ENCODE measurements at regions not wholly inside any gene's neighbourhood (a gene's known extent, or its start where the extent isn't known, plus 50 kb on each side); places are given as distances from the start of the nearest gene placed in this dataset.

GRCh38 chr6:105492706-105493673 lies 90.1 kb upstream of the PREP start:
- H3K36me3 Mint-ChIP-seq (ENCODE audit: low read depth), result no peaks in the 10 kb centered on the region
- H3K9me3 Mint-ChIP-seq, result peaks cover 3% of the 10 kb centered on the region
- peak overlapping the region; percentile 38 for H3K27ac Mint-ChIP-seq
- peaks cover 20% of the 10 kb centered on the region for H3K4me1 Mint-ChIP-seq
- ChIA-PET POLR2A (interaction anchor here (0.6 kb wide), 2 partner anchors 14 to 727 kb away, joined by 4 to 6 read pairs; no protein-coding TSS in a partner anchor), CTCF (interaction anchor here (0.6 to 1.2 kb wide), 6 partner anchors 18 to 980 kb away, joined by 3 to 5 read pairs (median 3); no protein-coding TSS in a partner anchor)
- H3K27me3 Mint-ChIP-seq, result peaks cover 5% of the 10 kb centered on the region
- no peak overlapping the region for H3K4me3 Mint-ChIP-seq
- DNase-seq, result no peak

DNA sequence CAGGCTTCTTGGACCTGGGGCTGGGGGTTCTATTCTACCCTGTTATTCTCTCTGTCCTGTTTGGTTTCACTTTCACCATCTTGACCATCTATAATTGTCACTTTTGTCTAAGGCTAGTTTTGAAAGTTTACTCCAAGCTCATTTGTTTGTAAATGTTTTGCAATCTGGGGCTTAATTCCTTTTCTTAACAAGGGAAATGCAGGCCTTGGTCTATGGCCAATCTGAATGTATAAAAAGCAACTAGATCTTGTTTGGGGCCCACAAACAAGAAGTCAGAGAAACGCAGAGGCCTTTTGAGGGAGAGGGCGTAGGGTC lies 86.3 kb upstream of the PREP start:
- Mint-ChIP-seq H3K4me1 (peaks cover 44% of the 10 kb centered on the region), H3K27me3 (peaks cover 2% of the 10 kb centered on the region), H3K27ac (no peak overlapping the region), H3K4me3 (no peak overlapping the region), H3K9me3 (peaks cover 3% of the 10 kb centered on the region), H3K36me3 (ENCODE audit: low read depth) (peaks cover 2% of the 10 kb centered on the region)
- ChIA-PET CTCF (interaction anchor here (1.0 kb wide), 1 partner anchor 13 kb away, joined by 3 read pairs; no protein-coding TSS in a partner anchor), POLR2A (no interaction called here)
- DNase-seq, result no peak

DNA sequence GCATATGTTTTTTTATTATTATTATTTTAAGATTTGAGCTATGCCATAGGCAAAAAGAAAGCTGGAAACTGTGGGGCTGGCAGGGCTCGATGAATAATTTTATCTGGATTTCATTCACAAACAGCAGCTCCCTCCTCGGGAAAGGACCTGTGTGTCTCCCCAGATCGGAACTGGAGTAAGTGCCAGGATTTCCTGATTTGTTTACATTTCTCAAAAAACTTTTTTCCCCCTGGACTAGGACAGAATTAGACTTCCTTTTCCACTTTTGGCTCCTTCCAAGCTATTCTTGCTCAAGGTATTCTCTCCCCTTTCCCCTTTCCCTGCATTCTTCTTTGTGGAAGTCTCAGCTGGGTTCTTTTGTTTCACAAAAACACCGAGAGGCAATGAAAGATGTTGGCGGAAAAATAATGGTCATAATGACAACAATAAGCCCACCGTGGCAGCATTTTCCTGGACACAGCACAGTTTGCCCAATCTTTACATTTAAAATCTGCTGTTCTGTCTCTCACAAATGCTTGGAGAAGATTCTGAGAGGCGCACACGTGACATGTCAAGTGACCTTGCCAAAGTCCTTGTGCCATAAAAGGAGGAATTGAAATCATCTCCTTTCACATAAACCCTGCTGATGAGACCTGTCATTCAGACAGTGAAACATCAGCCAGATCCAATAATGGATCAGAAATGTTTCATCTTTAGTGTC lies 85.8 kb upstream of the PREP start:
- peaks cover 3% of the 10 kb centered on the region for H3K9me3 Mint-ChIP-seq
- H3K4me3 Mint-ChIP-seq, result no peak overlapping the region
- ChIA-PET CTCF (interaction anchor here (0.9 kb wide), 1 partner anchor 13 kb away, joined by 4 read pairs; no protein-coding TSS in a partner anchor), POLR2A (no interaction called here)
- no peak overlapping the region for H3K27ac Mint-ChIP-seq
- no peak for DNase-seq
- H3K27me3 Mint-ChIP-seq, result peaks cover 2% of the 10 kb centered on the region
- H3K36me3 Mint-ChIP-seq (ENCODE audit: low read depth), result peaks cover 2% of the 10 kb centered on the region
- peaks cover 43% of the 10 kb centered on the region for H3K4me1 Mint-ChIP-seq

DNA sequence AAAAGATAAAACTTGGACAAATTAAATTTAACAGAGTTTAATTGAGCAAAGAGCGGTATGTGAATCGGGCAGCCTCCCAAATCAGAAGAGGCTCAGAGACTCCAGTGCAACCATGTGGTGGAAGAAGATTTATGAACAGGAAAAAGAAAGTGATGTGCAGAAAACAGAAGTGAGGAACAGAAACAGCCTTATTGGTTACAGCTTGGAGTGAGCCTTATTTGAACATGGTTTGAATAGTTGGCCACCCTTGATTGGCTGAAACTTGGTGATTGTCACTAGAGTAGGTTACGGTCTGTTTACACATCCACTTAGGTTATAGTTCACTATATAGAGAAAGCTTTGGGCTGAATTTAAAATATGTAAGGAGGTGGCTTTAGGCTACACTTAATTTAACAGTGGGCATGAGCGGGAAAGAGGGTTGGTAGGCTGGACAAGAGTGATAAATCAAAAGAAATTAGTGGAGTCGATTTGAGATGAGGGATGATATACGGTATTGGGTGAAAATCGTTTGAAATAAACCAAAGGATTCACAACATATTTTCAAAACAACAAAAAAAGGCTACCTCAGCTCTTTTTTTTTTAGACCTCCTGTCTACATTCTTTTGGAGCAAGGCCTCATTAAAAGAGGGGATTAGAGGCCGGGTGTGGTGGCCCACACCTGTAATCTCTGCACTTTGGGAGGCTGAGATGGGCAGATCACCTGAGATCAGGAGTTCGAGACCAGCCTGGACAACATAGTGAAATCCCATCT lies 84.3 kb upstream of the PREP start:
- H3K4me1 Mint-ChIP-seq, result peaks cover 42% of the 10 kb centered on the region
- CTCF ChIA-PET, result interaction anchor here (0.7 to 1.1 kb wide), 3 partner anchors 9 to 736 kb away, joined by 3 read pairs; no protein-coding TSS in a partner anchor
- H3K4me3 Mint-ChIP-seq, result no peak overlapping the region
- peaks cover 3% of the 10 kb centered on the region for H3K9me3 Mint-ChIP-seq
- DNase-seq, result no peak
- POLR2A ChIA-PET, result no interaction called here
- H3K27me3 Mint-ChIP-seq, result peaks cover 2% of the 10 kb centered on the region
- no peak overlapping the region for H3K27ac Mint-ChIP-seq
- H3K36me3 Mint-ChIP-seq (ENCODE audit: low read depth), result peaks cover 2% of the 10 kb centered on the region

DNA sequence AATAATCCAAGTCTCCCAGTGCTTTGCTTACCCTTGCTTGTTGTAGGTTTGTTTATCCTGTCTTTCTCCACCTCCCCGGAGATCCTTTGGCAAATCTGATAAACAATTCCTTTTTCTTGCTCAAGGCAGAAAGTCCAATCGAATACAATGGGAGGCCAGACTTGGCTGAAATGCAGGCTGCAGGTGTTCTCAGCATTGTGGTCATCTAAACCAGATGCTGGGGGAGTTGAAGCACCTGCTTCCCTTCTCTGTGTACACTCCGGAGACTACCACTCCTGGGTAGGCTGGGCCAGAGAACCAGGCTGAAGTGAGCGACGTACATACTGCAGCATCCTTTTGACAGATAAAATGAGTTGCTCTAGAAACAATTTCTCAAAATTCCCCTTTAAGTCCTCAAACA lies 82.6 kb upstream of the PREP start:
- no peak for DNase-seq
- Mint-ChIP-seq H3K27ac (no peak overlapping the region), H3K4me3 (no peak overlapping the region), H3K27me3 (peaks cover 2% of the 10 kb centered on the region), H3K4me1 (peaks cover 43% of the 10 kb centered on the region), H3K36me3 (ENCODE audit: low read depth) (peaks cover 2% of the 10 kb centered on the region), H3K9me3 (peaks cover under 1% of the 10 kb centered on the region)
- ChIA-PET CTCF (interaction anchor here (0.6 to 1.6 kb wide), 4 partner anchors 12 to 598 kb away, joined by 3 to 5 read pairs (median 4); no protein-coding TSS in a partner anchor), POLR2A (no interaction called here)

GRCh38 chr6:105484238-105485161 lies 81.6 kb upstream of the PREP start:
- Mint-ChIP-seq H3K4me3 (no peak overlapping the region), H3K27ac (peak overlapping the region; percentile 54), H3K4me1 (peaks cover 41% of the 10 kb centered on the region), H3K36me3 (ENCODE audit: low read depth) (peaks cover 2% of the 10 kb centered on the region), H3K27me3 (peaks cover 2% of the 10 kb centered on the region), H3K9me3 (no peaks in the 10 kb centered on the region)
- no peak for DNase-seq
- POLR2A ChIA-PET, result interaction anchor here (0.6 kb wide), 1 partner anchor 166 kb away, joined by 3 read pairs; no protein-coding TSS in a partner anchor
- CTCF ChIA-PET, result interaction anchor here (0.6 to 1.6 kb wide), 5 partner anchors 13 to 710 kb away, joined by 3 to 5 read pairs (median 3); no protein-coding TSS in a partner anchor

DNA sequence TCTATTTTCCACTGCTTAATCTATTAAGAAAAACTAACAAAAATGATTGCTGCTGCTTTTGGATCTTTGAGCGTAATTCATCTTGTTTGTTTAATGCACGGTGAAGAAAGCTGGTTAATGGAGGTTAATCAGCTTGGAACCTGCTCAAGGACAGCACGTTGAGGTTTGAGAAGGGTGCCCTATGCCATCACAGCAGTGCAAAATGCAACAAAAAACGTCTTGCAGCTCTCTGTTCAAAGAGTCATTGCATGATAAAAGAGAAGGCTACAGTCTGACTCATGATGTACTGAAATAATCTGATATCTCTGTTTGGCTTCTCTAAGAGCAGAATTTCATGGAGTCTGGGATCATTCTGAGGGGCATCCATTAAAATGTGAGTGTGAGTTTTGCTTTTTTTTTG lies 80.6 kb upstream of the PREP start:
- no peaks in the 10 kb centered on the region for H3K9me3 Mint-ChIP-seq
- DNase-seq, result no peak
- H3K4me3 Mint-ChIP-seq, result no peak overlapping the region
- ChIA-PET CTCF (interaction anchor here (0.7 to 1.8 kb wide), 3 partner anchors 18 to 821 kb away, joined by 3 to 5 read pairs (median 3); no protein-coding TSS in a partner anchor), POLR2A (interaction anchor here (0.7 kb wide), 1 partner anchor 157 kb away, joined by 3 read pairs; no protein-coding TSS in a partner anchor)
- H3K36me3 Mint-ChIP-seq (ENCODE audit: low read depth), result peaks cover 2% of the 10 kb centered on the region
- peak overlapping the region; percentile 9 for H3K27ac Mint-ChIP-seq
- peaks cover 5% of the 10 kb centered on the region for H3K27me3 Mint-ChIP-seq
- peaks cover 37% of the 10 kb centered on the region for H3K4me1 Mint-ChIP-seq

GRCh38 chr6:105482921-105483320 lies 80.0 kb upstream of the PREP start:
- Mint-ChIP-seq H3K4me1 (peaks cover 33% of the 10 kb centered on the region), H3K36me3 (ENCODE audit: low read depth) (peaks cover 2% of the 10 kb centered on the region), H3K9me3 (no peaks in the 10 kb centered on the region), H3K27me3 (peaks cover 7% of the 10 kb centered on the region), H3K4me3 (no peak overlapping the region), H3K27ac (peak overlapping the region; percentile 51)
- no peak for DNase-seq
- ChIA-PET CTCF (interaction anchor here (0.6 to 1.8 kb wide), 6 partner anchors 18 to 821 kb away, joined by 3 to 5 read pairs (median 4); no protein-coding TSS in a partner anchor), POLR2A (interaction anchor here (0.6 to 0.7 kb wide), 2 partner anchors 158 to 726 kb away, joined by 3 to 5 read pairs; no protein-coding TSS in a partner anchor)

GRCh38 chr6:105482227-105482844 lies 79.5 kb upstream of the PREP start:
- Mint-ChIP-seq H3K4me1 (peaks cover 29% of the 10 kb centered on the region), H3K4me3 (no peak overlapping the region), H3K27ac (peak overlapping the region; percentile 63), H3K27me3 (peaks cover 7% of the 10 kb centered on the region), H3K9me3 (no peaks in the 10 kb centered on the region), H3K36me3 (ENCODE audit: low read depth) (peaks cover 2% of the 10 kb centered on the region)
- no peak for DNase-seq
- POLR2A ChIA-PET, result interaction anchor here (0.6 kb wide), 2 partner anchors 32 to 726 kb away, joined by 3 to 5 read pairs; no protein-coding TSS in a partner anchor
- CTCF ChIA-PET, result interaction anchor here (0.6 to 1.8 kb wide), 6 partner anchors 19 to 819 kb away, joined by 3 to 5 read pairs (median 4); no protein-coding TSS in a partner anchor

GRCh38 chr6:105476978-105477377 lies 74.1 kb upstream of the PREP start:
- CTCF ChIA-PET, result no interaction called here
- no peak for DNase-seq
- no peaks in the 10 kb centered on the region for H3K36me3 Mint-ChIP-seq (ENCODE audit: low read depth)
- peaks cover 8% of the 10 kb centered on the region for H3K9me3 Mint-ChIP-seq
- H3K27ac Mint-ChIP-seq, result no peak overlapping the region
- H3K27me3 Mint-ChIP-seq, result peaks cover 41% of the 10 kb centered on the region
- POLR2A ChIA-PET, result no interaction called here
- no peak overlapping the region for H3K4me3 Mint-ChIP-seq
- no peaks in the 10 kb centered on the region for H3K4me1 Mint-ChIP-seq

DNA sequence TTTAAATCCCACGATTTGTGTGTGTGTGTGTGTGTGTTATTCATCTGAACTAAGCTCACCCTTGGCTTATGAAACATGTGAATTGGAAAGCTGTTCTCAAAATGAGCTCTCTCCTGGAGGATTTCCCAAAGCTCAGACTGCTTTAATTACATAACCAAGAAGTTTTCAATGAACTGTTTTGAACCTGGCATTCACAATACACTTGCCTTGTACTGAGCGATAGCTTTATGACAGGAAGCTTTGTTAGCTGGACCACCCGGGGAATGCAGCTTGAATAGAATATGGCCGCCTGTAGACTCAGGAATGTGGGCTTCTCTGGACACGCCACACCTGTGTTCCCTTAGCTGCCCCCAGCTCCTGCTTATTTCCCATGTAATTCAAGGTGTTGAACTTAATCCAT lies 71.4 kb upstream of the PREP start:
- Mint-ChIP-seq H3K27ac (no peak overlapping the region), H3K36me3 (ENCODE audit: low read depth) (no peaks in the 10 kb centered on the region), H3K4me3 (no peak overlapping the region), H3K4me1 (no peaks in the 10 kb centered on the region), H3K9me3 (peaks cover 8% of the 10 kb centered on the region), H3K27me3 (peaks cover 56% of the 10 kb centered on the region)
- DNase-seq, result no peak
- ChIA-PET CTCF (no interaction called here), POLR2A (no interaction called here)
